ENCODE measurements at regions not wholly inside any gene's neighbourhood (a gene's known extent, or its start where the extent isn't known, plus 50 kb on each side); places are given as distances from the start of the nearest gene placed in this dataset.

GRCh38 chr5:74567411-74567995, 73.0 kb downstream of the ENC1 start:
- Histone ChIP-seq H2BK12ac (ENCODE audit: low read depth, low read length) (no peak overlapping the region), H2BK15ac (ENCODE audit: low read length) (no peak overlapping the region), H3K27me3 (replicated peaks in 1 of 4; ENCODE audit: control insufficient read depth in 3 of 4, extremely low read depth in 1 of 4, insufficient read depth in 3 of 4, low read length in 3 of 4) (no peaks in the 10 kb centered on the region), H3K4ac (replicated peaks; ENCODE audit: insufficient read length, low read depth, low read length) (no peak overlapping the region), H3K4me3 (ENCODE audit: extremely low read depth in 1 of 4, insufficient read depth in 2 of 4, low read depth in 3 of 4, low read length in 4 of 4) (no peak overlapping the region), H3K23ac (ENCODE audit: insufficient read length) (no peak overlapping the region), H3K56ac (replicated peaks; ENCODE audit: insufficient read length, low read depth, low read length) (no peak overlapping the region), H3K27ac (ENCODE audit: low read depth, low read length) (no peak overlapping the region), H3K4me1 (replicated peaks in 1 of 4; ENCODE audit: control insufficient read depth in 3 of 4, insufficient read depth in 4 of 4, low read length in 3 of 4) (no peaks in the 10 kb centered on the region), H2BK120ac (replicated peaks; ENCODE audit: low read depth, low read length) (no peak overlapping the region), H2AFZ (ENCODE audit: low read length) (no peak overlapping the region), H4K20me1 (replicated peaks in 1 of 2; ENCODE audit: control insufficient read depth in 1 of 2, insufficient read depth in 2 of 2, low read length in 2 of 2) (no peaks in the 10 kb centered on the region), H3K9me3 (ENCODE audit: insufficient read depth in 2 of 2, low read depth in 1 of 2, low read length in 1 of 2) (no peaks in the 10 kb centered on the region), H3K18ac (ENCODE audit: extremely low read depth, low read length) (no peak overlapping the region), H4K5ac (ENCODE audit: insufficient read length, low read depth, low read length) (no peak overlapping the region), H2BK5ac (ENCODE audit: low read depth, low read length) (no peak overlapping the region), H3K14ac (ENCODE audit: insufficient read length) (no peak overlapping the region), H4K91ac (replicated peaks; ENCODE audit: insufficient read length, low read length) (no peak overlapping the region), H4K8ac (ENCODE audit: extremely low read depth, insufficient read depth, low read length) (no peak overlapping the region), H3K79me2 (ENCODE audit: control insufficient read depth in 1 of 2, insufficient read depth in 2 of 2, low read length in 2 of 2) (no peaks in the 10 kb centered on the region), H3K79me1 (ENCODE audit: low read depth, low read length) (no peaks in the 10 kb centered on the region), H3K23me2 (ENCODE audit: low read depth, low read length) (no peaks in the 10 kb centered on the region), H3K36me3 (ENCODE audit: control insufficient read depth in 2 of 4, insufficient read depth in 4 of 4, low read length in 3 of 4) (no peaks in the 10 kb centered on the region), H2BK20ac (ENCODE audit: low read length) (no peak overlapping the region), H3K4me2 (ENCODE audit: insufficient read depth in 1 of 2, low read depth in 2 of 2, low read length in 2 of 2) (no peak overlapping the region), H3K9ac (replicated peaks in 1 of 4; ENCODE audit: extremely low read depth in 1 of 4, low read depth in 3 of 4, low read length in 3 of 4) (no peak overlapping the region), H2AK5ac (ENCODE audit: low read depth, low read length) (no peak overlapping the region)
- FAIRE-seq (no peak), DNase-seq (ENCODE audit: low read depth in 1 of 2, low spot score in 2 of 2) (no peak)
- CTCF ChIA-PET (ENCODE audit: partially characterized antibody) = interaction anchor here (1.1 kb wide), 1 partner anchor 73 kb away, joined by 3 read pairs; the partner anchor contains the start of gene ENC1
- TF ChIP-seq TAF1 (IDR thresholded peaks at IDR 0.05; ENCODE audit: low read depth, low read length) = no peak
- no peak for TF ChIP-seq JUN (IDR thresholded peaks at IDR 0.05; ENCODE audit: low read depth, low read length)
- TF ChIP-seq HDAC2 (IDR thresholded peaks at IDR 0.05; ENCODE audit: borderline replicate concordance in 1 of 2, low read depth in 2 of 2, low read length in 2 of 2) = no peak
- TF ChIP-seq ZNF274 (IDR thresholded peaks at IDR 0.05; ENCODE audit: borderline replicate concordance, extremely low read depth, low read length) = no peak
- TF ChIP-seq HDAC6 (IDR thresholded peaks at IDR 0.05; ENCODE audit: low read depth, low read length) = no peak
- TF ChIP-seq USF2 (IDR thresholded peaks at IDR 0.05; ENCODE audit: low read length) = no peak
- WGBS, 2 experiments (ENCODE audit: extremely low coverage in 1 of 2, insufficient coverage in 1 of 2, insufficient read length in 1 of 2, insufficient replicate concordance in 2 of 2, low coverage in 1 of 2, low lambda C conversion rate in 2 of 2, missing lambda C conversion rate in 1 of 2) = 90% methylated on average over 4 of the region's 4 CpGs; no CpG with 5 or more reads in 1 of the 2 experiments
- POLR2A ChIA-PET (ENCODE audit: partially characterized antibody) = interaction anchor here (0.6 kb wide), 1 partner anchor 225 kb away, joined by 3 read pairs; no protein-coding TSS in a partner anchor
